Endodermal cell (in vitro differentiated cells): ENCODE measurements at regions not wholly inside any gene's neighbourhood (a gene's known extent, or its start where the extent isn't known, plus 50 kb on each side); places are given as distances from the start of the nearest gene placed in this dataset.

Experiments used
- DNase-seq: peaks from one replicate; pipeline ENCODE4 v3.0.0-alpha.2; 2017
- H3K27ac ChIP-seq: 2 replicates; pipeline ENCODE4 v1.5.1; 2013; ENCODE audit warnings: mild to moderate bottlenecking, low read depth, low read length, moderate library complexity
- H3K27me3 ChIP-seq: 2 replicates; pipeline ENCODE4 v1.6.1; 2013; ENCODE audit warnings: mild to moderate bottlenecking, low read length, moderate library complexity; ENCODE audit not compliant: insufficient read depth, control insufficient read depth, poor library complexity, severe bottlenecking
- H3K36me3 ChIP-seq: 2 replicates; pipeline ENCODE4 v1.7.0; 2013; ENCODE audit warnings: mild to moderate bottlenecking, low read length, moderate library complexity; ENCODE audit not compliant: control insufficient read depth, insufficient read depth
- H3K4me1 ChIP-seq: one replicate; pipeline ENCODE4 v1.7.0; 2013; ENCODE audit warnings: low read length; ENCODE audit not compliant: control insufficient read depth, insufficient read depth
- H3K4me3 ChIP-seq: 2 replicates; pipeline ENCODE4 v1.5.1; 2013; ENCODE audit warnings: mild to moderate bottlenecking, low read length, moderate library complexity
- H3K9ac ChIP-seq: 2 replicates; pipeline ENCODE4 v1.6.1; 2013; ENCODE audit warnings: mild to moderate bottlenecking, low read length, moderate library complexity; ENCODE audit not compliant: poor library complexity, severe bottlenecking; ENCODE audit errors: extremely low read depth
- H3K9me3 ChIP-seq: 2 replicates; pipeline ENCODE4 v1.6.1; 2013; ENCODE audit warnings: mild to moderate bottlenecking, low read length, moderate library complexity; ENCODE audit not compliant: control insufficient read depth
- H3K27ac Mint-ChIP-seq: 2 replicates; pipeline ENCODE4 v1.8.0; 2020; ENCODE audit warnings: mixed read lengths
- H3K27me3 Mint-ChIP-seq: 2 replicates; pipeline ENCODE4 v1.8.0; 2021; ENCODE audit warnings: mild to moderate bottlenecking, mixed read lengths; ENCODE audit not compliant: insufficient read depth
- H3K36me3 Mint-ChIP-seq: 2 replicates; pipeline ENCODE4 v1.8.0; 2020; ENCODE audit warnings: low read depth, mixed read lengths
- H3K4me1 Mint-ChIP-seq: 2 replicates; pipeline ENCODE4 v1.8.0; 2020; ENCODE audit warnings: mixed read lengths
- H3K4me3 Mint-ChIP-seq: 2 replicates; pipeline ENCODE4 v1.8.0; 2020; ENCODE audit warnings: mild to moderate bottlenecking, moderate library complexity, mixed read lengths
- H3K9me3 Mint-ChIP-seq: 2 replicates; pipeline ENCODE4 v1.8.0; 2020; ENCODE audit warnings: mild to moderate bottlenecking, mixed read lengths
- CTCF ChIP-seq: fragments of 200-600 bp; sonication (generic); conservative IDR thresholded peaks from 2 replicates; pipeline ENCODE4 v1.5.0; 2021; ENCODE audit warnings: antibody characterized with exemption, mild to moderate bottlenecking
- WGBS, 2 experiments: methylation state at CpG; one replicate each; pipeline versions ENCODE4 v1.1.5 to v1.1.7; 2013; ENCODE audit warnings: missing lambda C conversion rate in 2 of 2, mixed read lengths in 1 of 2; ENCODE audit not compliant: insufficient coverage in 1 of 2, insufficient read length in 1 of 2; 5-methylcytosine and 5-hydroxymethylcytosine counted together

DNA sequence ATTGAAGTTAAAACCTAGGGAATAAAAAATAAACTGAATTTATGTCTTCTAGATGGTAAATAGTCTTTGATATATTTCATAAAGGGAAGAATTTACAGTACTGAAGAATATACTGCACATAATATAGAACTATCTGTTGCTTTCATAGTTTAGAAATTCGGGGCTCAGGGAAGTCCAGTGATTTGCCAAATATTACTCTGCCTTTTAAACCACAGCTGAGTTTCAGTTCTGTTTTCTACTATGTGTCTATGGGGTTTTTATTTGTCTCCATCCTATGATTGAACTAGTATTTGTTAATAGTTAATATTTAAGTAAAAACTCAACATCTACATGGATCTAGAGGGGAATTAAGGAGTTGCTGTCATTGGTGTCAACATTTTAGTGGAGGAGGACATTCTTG is 715.0 kb upstream of the CDH8 start:
- Histone ChIP-seq H3K4me3 (no peak overlapping the region), H3K27ac (no peak overlapping the region), H3K9ac (no peak overlapping the region), H3K36me3 (no peaks in the 10 kb centered on the region), H3K9me3 (no peaks in the 10 kb centered on the region), H3K27me3 (no peaks in the 10 kb centered on the region), H3K4me1 (no peaks in the 10 kb centered on the region)
- no peaks in the 10 kb centered on the region for H3K36me3 Mint-ChIP-seq
- peaks cover 1% of the 10 kb centered on the region for H3K4me1 Mint-ChIP-seq
- no peak overlapping the region for H3K27ac Mint-ChIP-seq
- no peak for TF ChIP-seq CTCF
- no peak for DNase-seq
- no peaks in the 10 kb centered on the region for H3K27me3 Mint-ChIP-seq
- 82% methylated on average over 1 of the region's 1 CpG; no CpG with 5 or more reads in 1 of the 2 experiments for WGBS, 2 experiments
- no peak overlapping the region for H3K4me3 Mint-ChIP-seq
- no peaks in the 10 kb centered on the region for H3K9me3 Mint-ChIP-seq

- Histone ChIP-seq H3K27me3 (no peaks in the 10 kb centered on the region), H3K4me1 (no peaks in the 10 kb centered on the region), H3K36me3 (no peaks in the 10 kb centered on the region), H3K9me3 (no peaks in the 10 kb centered on the region), H3K9ac (no peak overlapping the region), H3K27ac (no peak overlapping the region), H3K4me3 (no peak overlapping the region)
- H3K27me3 Mint-ChIP-seq: no peaks in the 10 kb centered on the region
- H3K9me3 Mint-ChIP-seq: no peaks in the 10 kb centered on the region
- no peak for TF ChIP-seq CTCF
- no peak for DNase-seq
- no peak overlapping the region for H3K4me3 Mint-ChIP-seq
- no peaks in the 10 kb centered on the region for H3K36me3 Mint-ChIP-seq
- H3K27ac Mint-ChIP-seq: no peak overlapping the region
- H3K4me1 Mint-ChIP-seq: no peaks in the 10 kb centered on the region
- 50 to 80% methylated on average over 1 to 2 of the region's 3 CpGs for WGBS, 2 experiments
These were observed 705.5 kb upstream of the CDH8 start for GRCh38 chr16:62741692-62742091.

GRCh38 chr16:62738666-62739460 is 702.6 kb upstream of the CDH8 start:
- Histone ChIP-seq H3K4me3 (no peak overlapping the region), H3K36me3 (no peaks in the 10 kb centered on the region), H3K9ac (no peak overlapping the region), H3K9me3 (no peaks in the 10 kb centered on the region), H3K4me1 (no peaks in the 10 kb centered on the region), H3K27me3 (no peaks in the 10 kb centered on the region), H3K27ac (no peak overlapping the region)
- H3K9me3 Mint-ChIP-seq: no peaks in the 10 kb centered on the region
- H3K27me3 Mint-ChIP-seq: no peaks in the 10 kb centered on the region
- no peak for DNase-seq
- no peaks in the 10 kb centered on the region for H3K36me3 Mint-ChIP-seq
- 90 to 100% methylated on average over 1 to 3 of the region's 3 CpGs for WGBS, 2 experiments
- H3K4me3 Mint-ChIP-seq: no peak overlapping the region
- H3K27ac Mint-ChIP-seq: no peak overlapping the region
- TF ChIP-seq CTCF: no peak
- H3K4me1 Mint-ChIP-seq: no peaks in the 10 kb centered on the region
